Adrenal gland (tissue), 5 donors: ENCODE measurements at regions not wholly inside any gene's neighbourhood (a gene's known extent, or its start where the extent isn't known, plus 50 kb on each side); places are given as distances from the start of the nearest gene placed in this dataset.

Experiments
- CTCF ChIP-seq, 6 experiments: fragments of 450-650 bp in 4 of 6; fragments of 200-600 bp in 2 of 6; sonication (generic) in 1 of 6; IDR thresholded peaks; 1 replicate in 5 of 6; 2 replicates in 1 of 6; pipeline versions ENCODE4 v1.5.1 to v1.8.0; 2016 to 2021; ENCODE audit warnings: antibody characterized with exemption in 6 of 6, mild to moderate bottlenecking in 2 of 6, moderate library complexity in 1 of 6
- POLR2A ChIP-seq, 2 donors: fragments of 450-650 bp; IDR thresholded peaks; one replicate each; pipeline ENCODE4 v1.6.1; 2017; ENCODE audit warnings: antibody characterized with exemption in 2 of 2, mild to moderate bottlenecking in 2 of 2, moderate library complexity in 1 of 2
- donor health status: DM: no; HTN: no; CAD: no.

DNA sequence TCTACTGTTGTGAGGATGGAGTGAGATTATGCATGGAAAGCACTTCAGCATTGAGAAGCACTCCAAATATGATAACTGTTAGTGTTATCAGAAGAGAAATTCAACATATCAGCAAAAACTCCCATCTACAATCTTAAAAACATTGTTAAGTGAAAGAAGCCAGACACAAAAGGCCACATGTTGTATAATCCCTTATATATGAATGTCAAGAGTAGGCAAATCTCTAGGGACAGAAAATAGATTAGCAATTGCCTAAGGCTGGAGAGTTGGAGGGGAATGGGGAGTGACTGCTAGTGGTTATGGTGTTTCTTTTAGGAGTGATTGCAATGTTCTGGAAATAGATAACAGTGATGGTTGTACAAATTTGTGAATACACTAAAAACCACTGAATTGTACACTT lies 122.5 kb upstream of the LNX1 start:
- no peak for TF ChIP-seq CTCF (IDR thresholded peaks at IDR 0.05)
- TF ChIP-seq POLR2A (IDR thresholded peaks at IDR 0.05): no peak
